ENCODE measurements at regions not wholly inside any gene's neighbourhood (a gene's known extent, or its start where the extent isn't known, plus 50 kb on each side); places are given as distances from the start of the nearest gene placed in this dataset.

- in situ Hi-C loops (cut with MboI; ENCODE audit: low pct_unique_long_range_greater_than_20kb, low sequenced_read_pairs, unreplicated experiment): loop anchor here (10.0 kb wide), 1 partner anchor 94 kb away; no protein-coding TSS in a partner anchor
- DNase-seq (ENCODE audit: low spot score): no peak
- no peak for TF ChIP-seq CTCF (IDR thresholded peaks at IDR 0.05; ENCODE audit: extremely low read depth, insufficient read depth, missing control alignments)
Measured at GRCh38 chr14:76950055-76951020, 78.2 kb downstream of the IRF2BPL start.

GRCh38 chr14:76948976-76949375, 79.5 kb downstream of the IRF2BPL start:
- DNase-seq (ENCODE audit: low spot score): no peak
- TF ChIP-seq CTCF (IDR thresholded peaks at IDR 0.05; ENCODE audit: extremely low read depth, insufficient read depth, missing control alignments): no peak
- in situ Hi-C loops (cut with MboI; ENCODE audit: low pct_unique_long_range_greater_than_20kb, low sequenced_read_pairs, unreplicated experiment): no loop called here

GRCh38 chr14:76948213-76948947, 80.1 kb downstream of the IRF2BPL start:
- no peak for TF ChIP-seq CTCF (IDR thresholded peaks at IDR 0.05; ENCODE audit: extremely low read depth, insufficient read depth, missing control alignments)
- DNase-seq (ENCODE audit: low spot score): no peak
- in situ Hi-C loops (cut with MboI; ENCODE audit: low pct_unique_long_range_greater_than_20kb, low sequenced_read_pairs, unreplicated experiment): no loop called here

- in situ Hi-C loops (cut with MboI; ENCODE audit: low pct_unique_long_range_greater_than_20kb, low sequenced_read_pairs, unreplicated experiment): no loop called here
- no peak for TF ChIP-seq CTCF (IDR thresholded peaks at IDR 0.05; ENCODE audit: extremely low read depth, insufficient read depth, missing control alignments)
- no peak for DNase-seq (ENCODE audit: low spot score)
Measured at GRCh38 chr14:76947838-76948184, 80.7 kb downstream of the IRF2BPL start.

- peak; percentile 85 for DNase-seq (ENCODE audit: low spot score)
- in situ Hi-C loops (cut with MboI; ENCODE audit: low pct_unique_long_range_greater_than_20kb, low sequenced_read_pairs, unreplicated experiment): no loop called here
- peak; percentile 69 for TF ChIP-seq CTCF (IDR thresholded peaks at IDR 0.05; ENCODE audit: extremely low read depth, insufficient read depth, missing control alignments)
Measured at GRCh38 chr14:76947078-76947837, 81.2 kb downstream of the IRF2BPL start.

- DNase-seq (ENCODE audit: low spot score): no peak
Measured at GRCh38 chr14:76946753-76947077, 81.8 kb downstream of the IRF2BPL start.

More at GRCh38 chr14:76946753-76947077, 81.8 kb downstream of the IRF2BPL start:
- in situ Hi-C loops (cut with MboI; ENCODE audit: low pct_unique_long_range_greater_than_20kb, low sequenced_read_pairs, unreplicated experiment): no loop called here
- TF ChIP-seq CTCF (IDR thresholded peaks at IDR 0.05; ENCODE audit: extremely low read depth, insufficient read depth, missing control alignments): no peak
